ENCODE measurements at regions not wholly inside any gene's neighbourhood (a gene's known extent, or its start where the extent isn't known, plus 50 kb on each side); places are given as distances from the start of the nearest gene placed in this dataset.

GRCh38 chr9:19975499-19975898, 186.7 kb upstream of the SLC24A2 start:
- Histone ChIP-seq H4K20me1 (ENCODE audit: insufficient read depth, low read length) (no peaks in the 10 kb centered on the region), H3K4me3 (ENCODE audit: low read depth, low read length, poor library complexity, severe bottlenecking) (no peak overlapping the region), H3F3A (ENCODE audit: insufficient read depth, low read length) (no peaks in the 10 kb centered on the region), H3K4me1 (ENCODE audit: insufficient read depth, low read length, severe bottlenecking) (no peaks in the 10 kb centered on the region), H3K9me3 (ENCODE audit: low read length) (no peaks in the 10 kb centered on the region), H2AFZ (ENCODE audit: low read length) (no peak overlapping the region), H3K27me3 (ENCODE audit: insufficient read depth, low read length) (no peaks in the 10 kb centered on the region), H3K36me3 (ENCODE audit: insufficient read depth, low read length) (no peaks in the 10 kb centered on the region), H3K27ac (ENCODE audit: low read depth, low read length, poor library complexity, severe bottlenecking) (no peak overlapping the region), H3K9ac (ENCODE audit: low read length) (no peak overlapping the region), H3K4me2 (ENCODE audit: low read length) (no peak overlapping the region), H3K79me2 (ENCODE audit: insufficient read depth, low read length) (no peaks in the 10 kb centered on the region), H3K9me2 (ENCODE audit: low read depth, low read length) (no peaks in the 10 kb centered on the region)
- no peak for TF ChIP-seq EZH2 (IDR thresholded peaks at IDR 0.05; ENCODE audit: borderline replicate concordance, low read length)
- no peak for TF ChIP-seq CTCF (IDR thresholded peaks at IDR 0.05; ENCODE audit: low read length)

- no peaks in the 10 kb centered on the region for H4K20me1 ChIP-seq (ENCODE audit: insufficient read depth, low read length)
- no peaks in the 10 kb centered on the region for H3K9me2 ChIP-seq (ENCODE audit: low read depth, low read length)
- H2AFZ ChIP-seq (ENCODE audit: low read length), result no peak overlapping the region
- H3K4me2 ChIP-seq (ENCODE audit: low read length), result no peak overlapping the region
- H3K36me3 ChIP-seq (ENCODE audit: insufficient read depth, low read length), result no peaks in the 10 kb centered on the region
- no peaks in the 10 kb centered on the region for H3F3A ChIP-seq (ENCODE audit: insufficient read depth, low read length)
- H3K9me3 ChIP-seq (ENCODE audit: low read length), result no peaks in the 10 kb centered on the region
- H3K4me1 ChIP-seq (ENCODE audit: insufficient read depth, low read length, severe bottlenecking), result no peaks in the 10 kb centered on the region
- no peak overlapping the region for H3K4me3 ChIP-seq (ENCODE audit: low read depth, low read length, poor library complexity, severe bottlenecking)
- H3K9ac ChIP-seq (ENCODE audit: low read length), result no peak overlapping the region
- no peak overlapping the region for H3K27ac ChIP-seq (ENCODE audit: low read depth, low read length, poor library complexity, severe bottlenecking)
- no peaks in the 10 kb centered on the region for H3K79me2 ChIP-seq (ENCODE audit: insufficient read depth, low read length)
- H3K27me3 ChIP-seq (ENCODE audit: insufficient read depth, low read length), result no peaks in the 10 kb centered on the region
- no peak for TF ChIP-seq EZH2 (IDR thresholded peaks at IDR 0.05; ENCODE audit: borderline replicate concordance, low read length)
- TF ChIP-seq CTCF (IDR thresholded peaks at IDR 0.05; ENCODE audit: low read length), result no peak
Measured at GRCh38 chr9:19969721-19970120, 180.9 kb upstream of the SLC24A2 start.

GRCh38 chr9:19967888-19968459, 179.1 kb upstream of the SLC24A2 start:
- no peaks in the 10 kb centered on the region for H3K79me2 ChIP-seq (ENCODE audit: insufficient read depth, low read length)
- H4K20me1 ChIP-seq (ENCODE audit: insufficient read depth, low read length), result no peaks in the 10 kb centered on the region
- no peak overlapping the region for H3K4me3 ChIP-seq (ENCODE audit: low read depth, low read length, poor library complexity, severe bottlenecking)
- H3F3A ChIP-seq (ENCODE audit: insufficient read depth, low read length), result no peaks in the 10 kb centered on the region
- no peak overlapping the region for H3K9ac ChIP-seq (ENCODE audit: low read length)
- H3K27me3 ChIP-seq (ENCODE audit: insufficient read depth, low read length), result no peaks in the 10 kb centered on the region
- no peaks in the 10 kb centered on the region for H3K9me2 ChIP-seq (ENCODE audit: low read depth, low read length)
- H3K4me2 ChIP-seq (ENCODE audit: low read length), result no peak overlapping the region
- no peaks in the 10 kb centered on the region for H3K36me3 ChIP-seq (ENCODE audit: insufficient read depth, low read length)
- H2AFZ ChIP-seq (ENCODE audit: low read length), result no peak overlapping the region
- H3K27ac ChIP-seq (ENCODE audit: low read depth, low read length, poor library complexity, severe bottlenecking), result no peak overlapping the region
- TF ChIP-seq CTCF (IDR thresholded peaks at IDR 0.05; ENCODE audit: low read length) (no peak), EZH2 (IDR thresholded peaks at IDR 0.05; ENCODE audit: borderline replicate concordance, low read length) (no peak)
- no peaks in the 10 kb centered on the region for H3K9me3 ChIP-seq (ENCODE audit: low read length)
- H3K4me1 ChIP-seq (ENCODE audit: insufficient read depth, low read length, severe bottlenecking), result no peaks in the 10 kb centered on the region
